Left lung (tissue), 4 donors: ENCODE measurements at regions not wholly inside any gene's neighbourhood (a gene's known extent, or its start where the extent isn't known, plus 50 kb on each side); places are given as distances from the start of the nearest gene placed in this dataset.

Experiments used
- ATAC-seq: fragments of 200-7000 bp; cut with Tn5 transposase; one replicate; pipeline ENCODE4 v1.9.1; 2020; ENCODE audit warnings: moderate library complexity
- DNase-seq, 4 donors: peaks; one replicate each; pipeline ENCODE4 v3.0.0-alpha.2; 2013 to 2020
- H3K27ac ChIP-seq, 2 donors: fragments of 200-600 bp; sonication (generic) in 1 of 2; one replicate each; pipeline versions ENCODE4 v1.5.0 to v1.8.0; 2020 to 2021
- H3K27me3 ChIP-seq, 2 donors: fragments of 200-600 bp; sonication (generic) in 1 of 2; one replicate each; pipeline versions ENCODE4 v1.5.0 to v1.8.0; 2020 to 2021
- H3K36me3 ChIP-seq, 2 donors: fragments of 200-600 bp; sonication (generic) in 1 of 2; one replicate each; pipeline versions ENCODE4 v1.5.0 to v1.8.0; 2020 to 2021
- H3K4me1 ChIP-seq, 2 donors: fragments of 200-600 bp; one replicate each; pipeline ENCODE4 v1.8.0; 2021
- H3K4me3 ChIP-seq, 2 donors: fragments of 200-600 bp; sonication (generic) in 1 of 2; one replicate each; pipeline versions ENCODE4 v1.5.0 to v1.8.0; 2020 to 2021; ENCODE audit warnings: mild to moderate bottlenecking in 1 of 2
- H3K9me3 ChIP-seq, 2 donors: fragments of 200-600 bp; sonication (generic) in 1 of 2; one replicate each; pipeline versions ENCODE4 v1.5.0 to v1.8.0; 2020 to 2021
- intact Hi-C, 2 donors: fragments of 100-400 bp; cut with DNase I; formaldehyde crosslinking; loops; one replicate each; pipeline versions ENCODE4 v1.11.2 to v1.14.2; 2022
- TF ChIP-seq, protein P1 (sequence below), 2 donors: fragments of 200-600 bp; sonication (generic) in 1 of 2; IDR thresholded peaks; one replicate each; pipeline versions ENCODE4 v1.5.0 to v1.8.0; 2021; ENCODE audit warnings: antibody characterized with exemption in 2 of 2
- donor health status: DM: no; HTN: yes; CAD: no.
- donor health status: DM: no; HTN: no; CAD: no.

DNA sequence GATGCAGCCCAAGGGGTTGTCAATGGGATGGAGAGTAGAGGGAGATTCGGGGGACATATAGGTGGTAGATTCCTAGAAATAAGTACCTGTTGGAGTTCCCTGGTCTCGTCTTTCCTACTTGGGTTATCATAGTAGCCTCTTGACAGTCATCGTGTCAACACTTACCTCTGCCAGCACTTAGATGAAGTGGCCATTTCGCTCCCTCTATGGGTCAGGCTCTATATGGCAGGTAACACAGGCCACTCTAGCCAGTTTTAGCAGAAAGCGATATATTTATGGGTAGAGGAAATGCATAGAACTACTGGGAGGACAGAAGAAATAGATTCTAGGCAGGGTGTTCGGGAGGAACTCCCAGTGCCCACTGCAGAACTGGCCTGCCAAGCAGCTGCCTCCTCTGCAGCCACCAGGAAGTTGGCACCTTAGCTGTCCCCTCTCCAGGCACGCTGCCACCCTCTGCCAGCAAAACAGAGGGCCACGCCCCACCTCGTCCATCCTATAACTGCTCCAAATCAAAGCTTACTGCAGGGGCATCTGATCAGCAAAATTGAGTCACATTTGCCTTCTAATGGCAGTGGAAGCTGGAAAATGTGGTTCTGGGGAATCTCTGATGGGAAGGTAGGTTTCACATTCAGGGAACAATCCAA is 181.3 kb downstream of the INSIG2 start:
- Histone ChIP-seq H3K36me3 (no peaks in the 10 kb centered on the region), H3K9me3 (no peaks in the 10 kb centered on the region), H3K27ac (no peak overlapping the region), H3K4me1 (no peaks in the 10 kb centered on the region), H3K4me3 (no peak overlapping the region), H3K27me3 (peaks cover 6% of the 10 kb centered on the region in 2 donors)
- ATAC-seq = peak; percentile 91
- peak in 1 of 4 donors; percentile 3 for DNase-seq
- TF ChIP-seq, protein P1, sequence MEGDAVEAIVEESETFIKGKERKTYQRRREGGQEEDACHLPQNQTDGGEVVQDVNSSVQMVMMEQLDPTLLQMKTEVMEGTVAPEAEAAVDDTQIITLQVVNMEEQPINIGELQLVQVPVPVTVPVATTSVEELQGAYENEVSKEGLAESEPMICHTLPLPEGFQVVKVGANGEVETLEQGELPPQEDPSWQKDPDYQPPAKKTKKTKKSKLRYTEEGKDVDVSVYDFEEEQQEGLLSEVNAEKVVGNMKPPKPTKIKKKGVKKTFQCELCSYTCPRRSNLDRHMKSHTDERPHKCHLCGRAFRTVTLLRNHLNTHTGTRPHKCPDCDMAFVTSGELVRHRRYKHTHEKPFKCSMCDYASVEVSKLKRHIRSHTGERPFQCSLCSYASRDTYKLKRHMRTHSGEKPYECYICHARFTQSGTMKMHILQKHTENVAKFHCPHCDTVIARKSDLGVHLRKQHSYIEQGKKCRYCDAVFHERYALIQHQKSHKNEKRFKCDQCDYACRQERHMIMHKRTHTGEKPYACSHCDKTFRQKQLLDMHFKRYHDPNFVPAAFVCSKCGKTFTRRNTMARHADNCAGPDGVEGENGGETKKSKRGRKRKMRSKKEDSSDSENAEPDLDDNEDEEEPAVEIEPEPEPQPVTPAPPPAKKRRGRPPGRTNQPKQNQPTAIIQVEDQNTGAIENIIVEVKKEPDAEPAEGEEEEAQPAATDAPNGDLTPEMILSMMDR (IDR thresholded peaks at IDR 0.05) = peak in 1 of 2 donors; percentile 16
- intact Hi-C loops = no loop called here

DNA sequence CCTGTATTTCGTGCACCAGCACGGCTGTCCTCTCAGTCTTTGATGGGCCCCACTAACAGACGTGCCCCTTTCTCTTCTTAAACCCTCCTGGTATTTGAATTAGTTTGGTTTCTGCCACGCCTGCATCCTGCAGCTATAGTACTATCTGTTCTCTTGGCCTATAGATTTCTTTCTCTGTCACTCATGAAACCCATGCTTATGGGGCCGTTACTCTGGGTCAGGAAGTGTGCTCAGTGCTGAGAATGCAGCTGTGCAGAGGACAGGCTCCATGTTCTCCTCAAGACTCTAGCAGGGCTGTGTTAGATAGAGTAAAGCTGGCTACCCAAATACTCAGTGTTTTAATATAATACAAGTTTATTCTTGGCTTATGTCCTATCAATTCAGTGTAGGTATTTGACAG is 180.0 kb downstream of the INSIG2 start:
- no peak for DNase-seq
- peaks cover 6% of the 10 kb centered on the region in 2 donors for H3K27me3 ChIP-seq
- H3K36me3 ChIP-seq = no peaks in the 10 kb centered on the region
- no peak overlapping the region for H3K27ac ChIP-seq
- TF ChIP-seq, protein P1 (IDR thresholded peaks at IDR 0.05) = no peak
- no peak for ATAC-seq
- no peaks in the 10 kb centered on the region for H3K4me1 ChIP-seq
- H3K9me3 ChIP-seq = no peaks in the 10 kb centered on the region
- no peak overlapping the region for H3K4me3 ChIP-seq
- intact Hi-C loops = no loop called here

DNA sequence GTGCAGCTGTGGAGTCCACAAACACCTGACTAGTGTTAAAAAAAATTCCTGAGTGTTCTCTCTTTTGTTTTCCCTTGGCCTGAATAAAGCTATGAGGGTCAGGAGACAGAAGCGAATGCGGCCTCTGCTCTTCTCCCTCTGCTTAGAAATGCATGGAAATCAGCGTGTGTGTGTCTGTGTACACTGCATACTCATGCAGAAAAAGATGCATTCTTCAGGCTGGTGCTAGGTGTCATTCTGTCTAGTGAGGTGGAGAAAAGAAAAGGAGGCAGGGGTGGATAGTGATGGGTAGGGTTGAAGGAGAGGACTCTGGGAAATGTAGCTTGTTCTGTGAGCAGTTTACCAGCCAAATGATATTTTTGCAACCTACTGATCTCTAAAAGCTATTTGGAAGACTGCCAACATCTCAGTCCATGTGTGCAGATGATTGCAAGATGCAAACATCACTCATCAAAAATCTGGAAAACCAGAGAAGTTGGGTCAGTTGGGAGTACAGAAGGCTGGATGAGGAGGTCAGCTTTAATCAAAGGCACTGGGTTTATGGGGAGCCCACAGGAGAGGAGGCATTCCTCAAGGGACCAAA is 177.7 kb downstream of the INSIG2 start:
- intact Hi-C loops = no loop called here
- no peak for DNase-seq

DNA sequence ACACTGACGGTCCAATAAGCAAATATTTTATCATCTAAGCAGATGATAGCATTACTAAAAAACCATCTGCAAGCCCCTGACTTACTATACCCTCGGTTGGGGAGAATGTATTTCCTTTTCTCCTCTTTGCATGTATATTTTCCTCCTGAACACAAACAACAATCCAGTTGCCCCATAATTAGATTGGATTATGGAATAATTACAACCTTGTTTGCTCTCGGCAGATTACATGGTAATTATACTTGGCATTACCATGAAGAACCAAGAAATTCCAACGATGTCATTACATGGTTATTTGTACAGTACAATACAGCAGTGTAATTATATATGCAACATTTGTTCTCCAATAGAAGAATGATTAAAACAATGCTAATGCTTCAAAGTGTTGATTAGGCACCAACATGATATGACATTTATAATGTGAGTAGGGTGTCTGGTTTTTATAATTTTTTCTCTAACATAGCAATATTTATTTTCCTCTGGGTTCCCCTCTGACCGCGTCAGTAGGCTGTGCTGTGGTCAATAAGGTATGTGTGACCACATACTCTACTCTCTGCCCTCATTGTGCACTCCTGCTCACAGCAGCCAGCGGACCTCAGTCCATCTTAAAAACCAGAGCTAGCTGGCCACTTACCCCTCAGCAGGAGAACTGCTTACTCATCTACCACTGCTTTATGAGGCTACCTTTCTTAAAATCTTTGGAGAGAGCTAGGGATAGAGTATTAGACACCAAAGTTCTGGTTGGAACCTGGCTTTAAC is 176.1 kb downstream of the INSIG2 start:
- DNase-seq = no peak
- ATAC-seq = no peak
- intact Hi-C loops = no loop called here

More for the DNA sequence above, 177.7 kb downstream of the INSIG2 start:
- Histone ChIP-seq H3K4me3 (no peak overlapping the region), H3K27ac (no peak overlapping the region), H3K36me3 (no peaks in the 10 kb centered on the region), H3K4me1 (no peaks in the 10 kb centered on the region), H3K27me3 (peaks cover 0 to 6% of the 10 kb centered on the region in 2 donors), H3K9me3 (no peaks in the 10 kb centered on the region)
- TF ChIP-seq, protein P1 (IDR thresholded peaks at IDR 0.05) = no peak
- no peak for ATAC-seq

More for the DNA sequence above, 176.1 kb downstream of the INSIG2 start:
- Histone ChIP-seq H3K36me3 (no peaks in the 10 kb centered on the region), H3K27ac (no peak overlapping the region), H3K9me3 (no peaks in the 10 kb centered on the region), H3K4me1 (no peaks in the 10 kb centered on the region), H3K27me3 (peaks cover 1 to 6% of the 10 kb centered on the region in 2 donors), H3K4me3 (no peak overlapping the region)
- TF ChIP-seq, protein P1 (IDR thresholded peaks at IDR 0.05) = no peak
